HL-60 (cell line): ENCODE measurements at regions not wholly inside any gene's neighbourhood (a gene's known extent, or its start where the extent isn't known, plus 50 kb on each side); places are given as distances from the start of the nearest gene placed in this dataset.

Experiments used
- CTCF ChIP-seq: IDR thresholded peaks from one replicate; pipeline ENCODE4 v1.5.1; 2011; ENCODE audit warnings: low read length, control low read depth, inconsistent platforms; ENCODE audit not compliant: insufficient read depth
- GABPA ChIP-seq: IDR thresholded peaks from 2 replicates; pipeline ENCODE4 v1.6.1; 2012; ENCODE audit warnings: low read depth
- POLR2AphosphoS5 ChIP-seq: IDR thresholded peaks from 2 replicates; pipeline ENCODE4 v1.6.1; 2012; ENCODE audit warnings: low read depth
- SPI1 ChIP-seq: IDR thresholded peaks from 2 replicates; pipeline ENCODE4 v1.6.1; 2012; ENCODE audit warnings: low read depth, mild to moderate bottlenecking, borderline replicate concordance
- TF ChIP-seq, protein P1 (sequence below): IDR thresholded peaks from 2 replicates; pipeline ENCODE4 v1.6.1; 2012; ENCODE audit warnings: low read depth; ENCODE audit not compliant: insufficient replicate concordance

- TF ChIP-seq CTCF = no peak
- no peak for TF ChIP-seq SPI1
- no peak for TF ChIP-seq POLR2AphosphoS5
- TF ChIP-seq, protein P1, sequence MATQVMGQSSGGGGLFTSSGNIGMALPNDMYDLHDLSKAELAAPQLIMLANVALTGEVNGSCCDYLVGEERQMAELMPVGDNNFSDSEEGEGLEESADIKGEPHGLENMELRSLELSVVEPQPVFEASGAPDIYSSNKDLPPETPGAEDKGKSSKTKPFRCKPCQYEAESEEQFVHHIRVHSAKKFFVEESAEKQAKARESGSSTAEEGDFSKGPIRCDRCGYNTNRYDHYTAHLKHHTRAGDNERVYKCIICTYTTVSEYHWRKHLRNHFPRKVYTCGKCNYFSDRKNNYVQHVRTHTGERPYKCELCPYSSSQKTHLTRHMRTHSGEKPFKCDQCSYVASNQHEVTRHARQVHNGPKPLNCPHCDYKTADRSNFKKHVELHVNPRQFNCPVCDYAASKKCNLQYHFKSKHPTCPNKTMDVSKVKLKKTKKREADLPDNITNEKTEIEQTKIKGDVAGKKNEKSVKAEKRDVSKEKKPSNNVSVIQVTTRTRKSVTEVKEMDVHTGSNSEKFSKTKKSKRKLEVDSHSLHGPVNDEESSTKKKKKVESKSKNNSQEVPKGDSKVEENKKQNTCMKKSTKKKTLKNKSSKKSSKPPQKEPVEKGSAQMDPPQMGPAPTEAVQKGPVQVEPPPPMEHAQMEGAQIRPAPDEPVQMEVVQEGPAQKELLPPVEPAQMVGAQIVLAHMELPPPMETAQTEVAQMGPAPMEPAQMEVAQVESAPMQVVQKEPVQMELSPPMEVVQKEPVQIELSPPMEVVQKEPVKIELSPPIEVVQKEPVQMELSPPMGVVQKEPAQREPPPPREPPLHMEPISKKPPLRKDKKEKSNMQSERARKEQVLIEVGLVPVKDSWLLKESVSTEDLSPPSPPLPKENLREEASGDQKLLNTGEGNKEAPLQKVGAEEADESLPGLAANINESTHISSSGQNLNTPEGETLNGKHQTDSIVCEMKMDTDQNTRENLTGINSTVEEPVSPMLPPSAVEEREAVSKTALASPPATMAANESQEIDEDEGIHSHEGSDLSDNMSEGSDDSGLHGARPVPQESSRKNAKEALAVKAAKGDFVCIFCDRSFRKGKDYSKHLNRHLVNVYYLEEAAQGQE = no peak
- no peak for TF ChIP-seq GABPA
These were observed 396.3 kb downstream of the RPS24 start for GRCh38 chr10:78429984-78430383.
